Astrocyte of the cerebellum (primary cell): ENCODE measurements at regions not wholly inside any gene's neighbourhood (a gene's known extent, or its start where the extent isn't known, plus 50 kb on each side); places are given as distances from the start of the nearest gene placed in this dataset.
A peak's percentile ranks its signal among the peaks of the same experiment; 100 is the strongest.

ENCODE experiments used
- DNase-seq: peaks from one replicate; pipeline ENCODE4 v3.0.0-alpha.2; 2011; ENCODE audit warnings: low read depth
- H3K4me3 ChIP-seq: 2 replicates; pipeline ENCODE4 v1.5.1; 2011; ENCODE audit warnings: mild to moderate bottlenecking, low read depth, low read length, moderate library complexity
- CTCF ChIP-seq: IDR thresholded peaks from 2 replicates; pipeline ENCODE4 v1.5.1; 2012; ENCODE audit warnings: low read length, low read depth, moderate library complexity, mild to moderate bottlenecking; ENCODE audit errors: missing control alignments
- in situ Hi-C: cut with HindIII; loops from 2 replicates; pipeline ENCODE4 v1.10.0; 2017; ENCODE audit warnings: low sequenced_read_pairs

GRCh38 chr13:89486709-89487108 lies 1815.5 kb downstream of the SLITRK5 start:
- in situ Hi-C loops = no loop called here

GRCh38 chr13:89490661-89491060 lies 1819.5 kb downstream of the SLITRK5 start:
- H3K4me3 ChIP-seq = no peak overlapping the region
- TF ChIP-seq CTCF = no peak
- DNase-seq = peak; percentile 46
- in situ Hi-C loops = no loop called here

More at GRCh38 chr13:89486709-89487108, 1815.5 kb downstream of the SLITRK5 start:
- no peak for TF ChIP-seq CTCF
- peak; percentile 19 for DNase-seq
- H3K4me3 ChIP-seq = no peak overlapping the region

GRCh38 chr13:89496478-89496877 lies 1825.3 kb downstream of the SLITRK5 start:
- no peak overlapping the region for H3K4me3 ChIP-seq
- in situ Hi-C loops = no loop called here
- TF ChIP-seq CTCF = no peak
- DNase-seq = no peak

GRCh38 chr13:89497658-89498057 lies 1826.5 kb downstream of the SLITRK5 start:
- DNase-seq = no peak
- no peak overlapping the region for H3K4me3 ChIP-seq
- in situ Hi-C loops = no loop called here
- TF ChIP-seq CTCF = no peak

- no peak for DNase-seq
- no peak overlapping the region for H3K4me3 ChIP-seq
- in situ Hi-C loops = no loop called here
- no peak for TF ChIP-seq CTCF
Measured at GRCh38 chr13:89502286-89502685, 1831.1 kb downstream of the SLITRK5 start.

- no peak overlapping the region for H3K4me3 ChIP-seq
- TF ChIP-seq CTCF = no peak
- peak; percentile 59 for DNase-seq
- in situ Hi-C loops = no loop called here
Measured at GRCh38 chr13:89514534-89515312, 1832.8 kb upstream of the MIR17HG start.
